H1 (cell line): ENCODE measurements at regions not wholly inside any gene's neighbourhood (a gene's known extent, or its start where the extent isn't known, plus 50 kb on each side); places are given as distances from the start of the nearest gene placed in this dataset.

Experiments used
- CTCF ChIA-PET: fragments of 300-600 bp; sonication (Branson Sonifier 250); formaldehyde crosslinking; loops from one replicate; lab custom pipeline; 2021; ENCODE audit not compliant: partially characterized antibody; lab: Charles Lee
- POLR2A ChIA-PET: fragments of 300-600 bp; sonication (Branson Sonifier 250); formaldehyde crosslinking; loops from one replicate; lab custom pipeline; 2021; ENCODE audit warnings: inconsistent platforms; ENCODE audit not compliant: partially characterized antibody; lab: Charles Lee
- DNase-seq, 2 experiments: peaks; one replicate each; pipeline versions ENCODE4 v3.0.0 to v3.0.0-alpha.2; 2010 to 2022; ENCODE audit warnings: low spot score in 2 of 2, low read depth in 1 of 2, mixed read lengths in 1 of 2
- FAIRE-seq: peaks from 2 replicates; lab custom pipeline; 2011; peaks lifted over from hg19 to GRCh38; lab: Jason Lieb, UNC
- H2AFZ ChIP-seq: 2 replicates; pipeline ENCODE4 v1.8.1; 2012; ENCODE audit warnings: low read length, inconsistent platforms
- H2AK5ac ChIP-seq: 2 replicates; pipeline ENCODE4 v1.6.1; 2013; ENCODE audit warnings: low read depth, low read length
- H2BK120ac ChIP-seq: replicated peaks from 2 replicates; pipeline ENCODE3; 2013; ENCODE audit warnings: low read depth, low read length, inconsistent platforms
- H2BK12ac ChIP-seq: 2 replicates; pipeline ENCODE4 v1.6.1; 2013; ENCODE audit warnings: low read depth, low read length
- H2BK15ac ChIP-seq: 2 replicates; pipeline ENCODE4 v1.6.1; 2013; ENCODE audit warnings: low read length
- H2BK20ac ChIP-seq: 2 replicates; pipeline ENCODE4 v1.6.1; 2013; ENCODE audit warnings: low read length
- H2BK5ac ChIP-seq: 2 replicates; pipeline ENCODE4 v1.6.1; 2013; ENCODE audit warnings: low read depth, low read length
- H3K14ac ChIP-seq: 2 replicates; pipeline ENCODE4 v1.6.1; 2013; ENCODE audit warnings: inconsistent platforms; ENCODE audit not compliant: insufficient read length
- H3K18ac ChIP-seq: 2 replicates; pipeline ENCODE4 v1.6.1; 2013; ENCODE audit warnings: low read length; ENCODE audit errors: extremely low read depth
- H3K23ac ChIP-seq: 2 replicates; pipeline ENCODE4 v1.6.1; 2013; ENCODE audit warnings: inconsistent platforms; ENCODE audit not compliant: insufficient read length
- H3K23me2 ChIP-seq: 2 replicates; pipeline ENCODE4 v1.6.1; 2013; ENCODE audit warnings: low read depth, low read length
- H3K27ac ChIP-seq: 2 replicates; pipeline ENCODE4 v1.6.1; 2011; ENCODE audit warnings: low read depth, low read length, inconsistent platforms
- H3K27me3 ChIP-seq, 4 experiments: replicated peaks in 1 of 4; 1 replicate in 1 of 4; 2 replicates in 3 of 4; pipeline versions ENCODE4 v1.6.1 to v1.8.1; 2011 to 2013; ENCODE audit warnings: low read length in 3 of 4, mild to moderate bottlenecking in 3 of 4, inconsistent platforms in 2 of 4, mixed read lengths in 2 of 4, moderate library complexity in 1 of 4; ENCODE audit not compliant: control insufficient read depth in 3 of 4, insufficient read depth in 3 of 4; ENCODE audit errors: extremely low read depth in 1 of 4
- H3K36me3 ChIP-seq, 4 experiments: 2 replicates each; pipeline versions ENCODE4 v1.6.1 to v1.8.1; 2011 to 2013; ENCODE audit warnings: mild to moderate bottlenecking in 4 of 4, low read length in 3 of 4, moderate library complexity in 2 of 4, control low read depth in 1 of 4, inconsistent platforms in 1 of 4; ENCODE audit not compliant: insufficient read depth in 4 of 4, control insufficient read depth in 2 of 4
- H3K4ac ChIP-seq: replicated peaks from 2 replicates; pipeline ENCODE3; 2013; ENCODE audit warnings: low read length, low read depth, mixed read lengths, inconsistent platforms; ENCODE audit not compliant: insufficient read length
- H3K4me1 ChIP-seq, 4 experiments: replicated peaks in 1 of 4; 1 replicate in 1 of 4; 2 replicates in 3 of 4; pipeline versions ENCODE4 v1.6.1 to v1.8.1; 2011 to 2013; ENCODE audit warnings: low read length in 3 of 4, inconsistent platforms in 2 of 4, mixed read lengths in 1 of 4; ENCODE audit not compliant: insufficient read depth in 4 of 4, control insufficient read depth in 3 of 4
- H3K4me2 ChIP-seq, 2 experiments: 2 replicates each; pipeline versions ENCODE4 v1.6.1 to v1.8.1; 2011 to 2013; ENCODE audit warnings: low read depth in 2 of 2, low read length in 2 of 2, control low read depth in 1 of 2, inconsistent platforms in 1 of 2, mild to moderate bottlenecking in 1 of 2; ENCODE audit not compliant: insufficient read depth in 1 of 2
- H3K4me3 ChIP-seq, 4 experiments: fragments of 200-600, 300-600 bp in 1 of 4; sonication (generic), shearing (Covaris generic), sonication (Bioruptor Twin) in 1 of 4; 2 replicates each; pipeline versions ENCODE4 v1.5.1 to v1.8.1; 2011 to 2016; ENCODE audit warnings: low read length in 4 of 4, low read depth in 3 of 4, control low read depth in 2 of 4, inconsistent platforms in 2 of 4, mild to moderate bottlenecking in 2 of 4, mixed read lengths in 1 of 4, moderate library complexity in 1 of 4; ENCODE audit not compliant: insufficient read depth in 2 of 4; ENCODE audit errors: extremely low read depth in 1 of 4
- H3K56ac ChIP-seq: replicated peaks from 2 replicates; pipeline ENCODE3; 2013; ENCODE audit warnings: low read depth, mild to moderate bottlenecking, mixed read lengths, low read length, inconsistent platforms; ENCODE audit not compliant: insufficient read length
- H3K79me1 ChIP-seq: 2 replicates; pipeline ENCODE4 v1.6.1; 2013; ENCODE audit warnings: low read depth, low read length, control low read depth
- H3K79me2 ChIP-seq, 2 experiments: 2 replicates each; pipeline versions ENCODE4 v1.6.1 to v1.8.1; 2012 to 2013; ENCODE audit warnings: low read length in 2 of 2, mild to moderate bottlenecking in 2 of 2, inconsistent platforms in 1 of 2; ENCODE audit not compliant: insufficient read depth in 2 of 2, control insufficient read depth in 1 of 2
- H3K9ac ChIP-seq, 4 experiments: replicated peaks in 1 of 4; 1 replicate in 1 of 4; 2 replicates in 3 of 4; pipeline versions ENCODE4 v1.6.1 to v1.8.1; 2011 to 2013; ENCODE audit warnings: low read depth in 3 of 4, low read length in 3 of 4, control low read depth in 2 of 4, mild to moderate bottlenecking in 2 of 4, moderate library complexity in 2 of 4, inconsistent platforms in 1 of 4; ENCODE audit errors: extremely low read depth in 1 of 4
- H3K9me3 ChIP-seq, 2 experiments: 2 replicates each; pipeline versions ENCODE4 v1.6.1 to v1.8.1; 2012 to 2013; ENCODE audit warnings: mild to moderate bottlenecking in 2 of 2, moderate library complexity in 2 of 2, control low read depth in 1 of 2, inconsistent platforms in 1 of 2, low read depth in 1 of 2, low read length in 1 of 2, mixed read lengths in 1 of 2; ENCODE audit not compliant: insufficient read depth in 2 of 2
- H4K20me1 ChIP-seq, 2 experiments: replicated peaks in 1 of 2; 2 replicates each; pipeline versions ENCODE3 to v1.8.1; 2011 to 2013; ENCODE audit warnings: inconsistent platforms in 2 of 2, low read length in 2 of 2, mild to moderate bottlenecking in 1 of 2; ENCODE audit not compliant: insufficient read depth in 2 of 2, control insufficient read depth in 1 of 2
- H4K5ac ChIP-seq: 2 replicates; pipeline ENCODE4 v1.6.1; 2013; ENCODE audit warnings: low read length, low read depth, mixed read lengths, inconsistent platforms; ENCODE audit not compliant: insufficient read length
- H4K8ac ChIP-seq: 2 replicates; pipeline ENCODE4 v1.8.0; 2013; ENCODE audit warnings: mild to moderate bottlenecking, moderate library complexity, low read length, inconsistent platforms; ENCODE audit not compliant: insufficient read depth; ENCODE audit errors: extremely low read depth
- H4K91ac ChIP-seq: replicated peaks from 2 replicates; pipeline ENCODE3; 2013; ENCODE audit warnings: low read length, mixed read lengths, inconsistent platforms; ENCODE audit not compliant: insufficient read length
- CBX5 ChIP-seq: fragments of 300-800, 300-1000 bp; sonication (generic); IDR thresholded peaks from 2 replicates; pipeline ENCODE4 v1.7.1; 2016; ENCODE audit warnings: antibody characterized with exemption, low read length, low read depth
- EZH2 ChIP-seq: fragments of 200-600 bp; sonication (generic); IDR thresholded peaks from 2 replicates; pipeline ENCODE4 v1.7.1; 2012; ENCODE audit warnings: low read depth, mild to moderate bottlenecking, moderate library complexity, low read length, inconsistent platforms; ENCODE audit not compliant: severe bottlenecking
- MAX ChIP-seq: IDR thresholded peaks from 2 replicates; pipeline ENCODE4 v1.6.1; 2012; ENCODE audit warnings: inconsistent platforms
- POLR2A ChIP-seq, 2 experiments: IDR thresholded peaks; 1 replicate in 1 of 2; 2 replicates in 1 of 2; pipeline ENCODE4 v1.6.1; 2011; ENCODE audit warnings: low read depth in 2 of 2, low read length in 2 of 2, mild to moderate bottlenecking in 2 of 2; ENCODE audit errors: control extremely low read depth in 1 of 2
- SIRT6 ChIP-seq: IDR thresholded peaks from one replicate; pipeline ENCODE4 v1.7.1; 2012; ENCODE audit warnings: low read length, inconsistent platforms
- SP2 ChIP-seq: IDR thresholded peaks from 2 replicates; pipeline ENCODE4 v1.6.1; 2012; ENCODE audit warnings: mild to moderate bottlenecking, low read length, inconsistent platforms
- WGBS, 2 experiments: shearing (Covaris generic) in 1 of 2; methylation state at CpG; one replicate each; pipeline versions ENCODE4 v1.1.6 to v1.1.7; 2013 to 2015; ENCODE audit warnings: low lambda C conversion rate in 2 of 2, mixed read lengths in 2 of 2, inconsistent platforms in 1 of 2, low coverage in 1 of 2, missing lambda C conversion rate in 1 of 2; ENCODE audit not compliant: insufficient replicate concordance in 2 of 2, insufficient coverage in 1 of 2, insufficient read length in 1 of 2; ENCODE audit errors: extremely low coverage in 1 of 2, missing lambda C conversion rate in 1 of 2; 5-methylcytosine and 5-hydroxymethylcytosine counted together

- Histone ChIP-seq H3K9me3 (no peaks in the 10 kb centered on the region), H2BK12ac (no peak overlapping the region), H3K14ac (no peak overlapping the region), H2BK20ac (no peak overlapping the region), H3K4me3 (no peak overlapping the region), H4K5ac (no peak overlapping the region), H2BK5ac (no peak overlapping the region), H3K27ac (no peak overlapping the region), H3K27me3 (no peaks in the 10 kb centered on the region), H2AFZ (no peak overlapping the region), H3K4me2 (no peak overlapping the region), H3K23me2 (no peaks in the 10 kb centered on the region), H2BK15ac (no peak overlapping the region), H3K56ac (no peak overlapping the region), H4K91ac (no peak overlapping the region), H3K79me2 (no peaks in the 10 kb centered on the region), H3K36me3 (no peaks in the 10 kb centered on the region), H3K4me1 (no peaks in the 10 kb centered on the region), H3K18ac (no peak overlapping the region), H3K23ac (no peak overlapping the region), H4K20me1 (no peaks in the 10 kb centered on the region), H3K79me1 (no peaks in the 10 kb centered on the region), H2BK120ac (no peak overlapping the region), H3K9ac (no peak overlapping the region), H4K8ac (no peak overlapping the region), H3K4ac (no peak overlapping the region), H2AK5ac (no peak overlapping the region)
- no peak for TF ChIP-seq SIRT6
- TF ChIP-seq CBX5: no peak
- no peak for TF ChIP-seq EZH2
- no peak for TF ChIP-seq MAX
- no peak for TF ChIP-seq SP2
- no peak for TF ChIP-seq POLR2A (IDR thresholded peaks at IDR 0.05; ENCODE audit: control extremely low read depth in 1 of 2, low read depth in 2 of 2, low read length in 2 of 2)
- DNase-seq: no peak
- CTCF ChIA-PET: no interaction called here
- FAIRE-seq: no peak
- POLR2A ChIA-PET: no interaction called here
- WGBS, 2 experiments: 93% methylated on average over 2 of the region's 2 CpGs; no CpG with 5 or more reads in 1 of the 2 experiments
Measured at GRCh38 chr10:3901370-3901769, 116.4 kb upstream of the KLF6 start.
